GM13977 (cell line): ENCODE measurements at regions not wholly inside any gene's neighbourhood (a gene's known extent, or its start where the extent isn't known, plus 50 kb on each side); places are given as distances from the start of the nearest gene placed in this dataset.

Experiments
- DNase-seq: peaks from one replicate; pipeline ENCODE4 v3.0.0; 2012; ENCODE audit warnings: low spot score
- CTCF ChIP-seq: IDR thresholded peaks from 2 replicates; pipeline ENCODE4 v1.5.1; 2012; ENCODE audit warnings: mild to moderate bottlenecking, control low read depth; ENCODE audit not compliant: insufficient read depth; ENCODE audit errors: extremely low read depth, missing control alignments
- in situ Hi-C: fragments of 300-500 bp; cut with MboI; formaldehyde crosslinking; loops from one replicate; pipeline ENCODE4 v1.12.0; 2022; ENCODE audit warnings: low sequenced_read_pairs, low pct_unique_long_range_greater_than_20kb, mixed read lengths, inconsistent platforms; ENCODE audit not compliant: unreplicated experiment

- no peak for TF ChIP-seq CTCF
- DNase-seq = no peak
- in situ Hi-C loops = no loop called here
Measured at GRCh38 chr2:8394569-8395359, 287.1 kb upstream of the ID2 start.

- in situ Hi-C loops = no loop called here
- TF ChIP-seq CTCF = no peak
Measured at GRCh38 chr2:8395718-8396117, 286.1 kb upstream of the ID2 start.

GRCh38 chr2:8398040-8398668 lies 283.7 kb upstream of the ID2 start:
- TF ChIP-seq CTCF = no peak
- in situ Hi-C loops = no loop called here
- DNase-seq = no peak

More at GRCh38 chr2:8395718-8396117, 286.1 kb upstream of the ID2 start:
- no peak for DNase-seq

GRCh38 chr2:8399731-8400130 lies 282.1 kb upstream of the ID2 start:
- no peak for TF ChIP-seq CTCF
- no peak for DNase-seq
- in situ Hi-C loops = no loop called here

GRCh38 chr2:8400196-8400595 lies 281.7 kb upstream of the ID2 start:
- no peak for TF ChIP-seq CTCF
- in situ Hi-C loops = no loop called here
- no peak for DNase-seq

GRCh38 chr2:8402222-8402621 lies 279.6 kb upstream of the ID2 start:
- in situ Hi-C loops = no loop called here
- no peak for TF ChIP-seq CTCF
- no peak for DNase-seq
